IMR-90 (cell line): ENCODE measurements at regions not wholly inside any gene's neighbourhood (a gene's known extent, or its start where the extent isn't known, plus 50 kb on each side); places are given as distances from the start of the nearest gene placed in this dataset.

Source experiments
- BHLHE40 ChIP-seq: fragments of 150-350 bp; IDR thresholded peaks from 2 replicates; pipeline ENCODE4 v1.6.1; 2016; ENCODE audit warnings: mild to moderate bottlenecking, low read depth, low read length
- CEBPB ChIP-seq: IDR thresholded peaks from 2 replicates; pipeline ENCODE4 v1.6.1; 2012; ENCODE audit warnings: low read depth, low read length, improper control_type of control experiment
- CHD1 ChIP-seq: IDR thresholded peaks from 2 replicates; pipeline ENCODE4 v1.6.1; 2012; ENCODE audit warnings: low read depth, low read length, improper control_type of control experiment
- FOS ChIP-seq: fragments of 150-350 bp; IDR thresholded peaks from 2 replicates; pipeline ENCODE4 v1.6.1; 2016; ENCODE audit warnings: low read depth, low read length
- MXI1 ChIP-seq: IDR thresholded peaks from 2 replicates; pipeline ENCODE4 v1.6.1; 2012; ENCODE audit warnings: low read depth, mild to moderate bottlenecking, low read length, moderate library complexity, borderline replicate concordance
- NFE2L2 ChIP-seq: fragments of 150-350 bp; IDR thresholded peaks from 2 replicates; pipeline ENCODE4 v1.6.1; 2016; ENCODE audit warnings: low read depth, mild to moderate bottlenecking, low read length
- POLR2A ChIP-seq: IDR thresholded peaks from 2 replicates; pipeline ENCODE4 v1.6.1; 2012; ENCODE audit warnings: mild to moderate bottlenecking, low read depth, low read length
- RAD21 ChIP-seq: IDR thresholded peaks from 2 replicates; pipeline ENCODE4 v1.6.1; 2012; ENCODE audit warnings: low read length, improper control_type of control experiment
- RFX5 ChIP-seq: IDR thresholded peaks from 2 replicates; pipeline ENCODE4 v1.8.0; 2012; ENCODE audit warnings: low read depth, mild to moderate bottlenecking, low read length, moderate library complexity
- SMC3 ChIP-seq: fragments of 150-350 bp; IDR thresholded peaks from 2 replicates; pipeline ENCODE4 v1.6.1; 2016; ENCODE audit warnings: low read depth, mild to moderate bottlenecking, antibody characterized with exemption, low read length, moderate library complexity
- TF ChIP-seq, protein P1 (sequence below): conservative IDR thresholded peaks from 2 replicates; pipeline ENCODE4 v1.5.1; 2012; ENCODE audit warnings: mild to moderate bottlenecking, low read depth, low read length, improper control_type of control experiment
- TF ChIP-seq, protein P2 (sequence below): fragments of 150-350 bp; IDR thresholded peaks from 2 replicates; pipeline ENCODE4 v1.6.1; 2016; ENCODE audit warnings: low read depth, mild to moderate bottlenecking, low read length, moderate library complexity, borderline replicate concordance
- TF ChIP-seq, protein P3 (sequence below): fragments of 150-350 bp; IDR thresholded peaks from 2 replicates; pipeline ENCODE4 v1.6.1; 2017; ENCODE audit warnings: mild to moderate bottlenecking, antibody characterized with exemption, low read length, low read depth

DNA sequence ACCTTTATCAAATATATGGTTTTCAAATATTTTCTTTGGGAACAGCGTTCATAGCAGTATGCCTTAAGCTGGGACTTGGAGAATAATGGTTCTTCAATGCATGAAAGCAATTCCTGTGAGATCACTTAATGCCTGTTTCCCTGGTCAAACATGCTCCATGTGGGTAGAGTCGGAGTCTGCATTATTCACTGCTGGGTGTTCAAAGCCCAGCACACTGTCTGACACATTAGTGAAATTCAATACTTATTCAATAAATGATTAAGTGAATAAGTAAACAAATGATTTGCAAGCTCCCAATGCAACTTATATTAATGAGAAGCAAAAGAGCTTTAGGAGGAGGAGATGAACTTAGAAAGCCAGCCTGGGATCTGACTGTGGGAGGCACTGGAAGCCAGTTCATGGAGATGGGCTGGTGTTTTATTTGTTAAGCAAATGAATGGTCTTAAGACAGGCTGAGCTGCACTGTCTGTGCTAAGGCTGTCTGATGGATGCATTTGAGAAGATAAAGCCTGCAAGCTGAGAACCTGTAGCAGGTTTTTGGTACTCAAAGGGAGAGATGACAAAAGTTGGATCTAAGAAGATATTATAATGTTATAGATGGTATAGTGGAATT lies 490.8 kb downstream of the MCTP2 start:
- TF ChIP-seq, protein P1, sequence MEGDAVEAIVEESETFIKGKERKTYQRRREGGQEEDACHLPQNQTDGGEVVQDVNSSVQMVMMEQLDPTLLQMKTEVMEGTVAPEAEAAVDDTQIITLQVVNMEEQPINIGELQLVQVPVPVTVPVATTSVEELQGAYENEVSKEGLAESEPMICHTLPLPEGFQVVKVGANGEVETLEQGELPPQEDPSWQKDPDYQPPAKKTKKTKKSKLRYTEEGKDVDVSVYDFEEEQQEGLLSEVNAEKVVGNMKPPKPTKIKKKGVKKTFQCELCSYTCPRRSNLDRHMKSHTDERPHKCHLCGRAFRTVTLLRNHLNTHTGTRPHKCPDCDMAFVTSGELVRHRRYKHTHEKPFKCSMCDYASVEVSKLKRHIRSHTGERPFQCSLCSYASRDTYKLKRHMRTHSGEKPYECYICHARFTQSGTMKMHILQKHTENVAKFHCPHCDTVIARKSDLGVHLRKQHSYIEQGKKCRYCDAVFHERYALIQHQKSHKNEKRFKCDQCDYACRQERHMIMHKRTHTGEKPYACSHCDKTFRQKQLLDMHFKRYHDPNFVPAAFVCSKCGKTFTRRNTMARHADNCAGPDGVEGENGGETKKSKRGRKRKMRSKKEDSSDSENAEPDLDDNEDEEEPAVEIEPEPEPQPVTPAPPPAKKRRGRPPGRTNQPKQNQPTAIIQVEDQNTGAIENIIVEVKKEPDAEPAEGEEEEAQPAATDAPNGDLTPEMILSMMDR, result no peak
- TF ChIP-seq POLR2A (no peak), RAD21 (no peak), MXI1 (no peak), RFX5 (no peak), SMC3 (no peak), NFE2L2 (no peak), BHLHE40 (no peak), CHD1 (no peak), CEBPB (no peak), FOS (no peak)
- TF ChIP-seq, protein P2, sequence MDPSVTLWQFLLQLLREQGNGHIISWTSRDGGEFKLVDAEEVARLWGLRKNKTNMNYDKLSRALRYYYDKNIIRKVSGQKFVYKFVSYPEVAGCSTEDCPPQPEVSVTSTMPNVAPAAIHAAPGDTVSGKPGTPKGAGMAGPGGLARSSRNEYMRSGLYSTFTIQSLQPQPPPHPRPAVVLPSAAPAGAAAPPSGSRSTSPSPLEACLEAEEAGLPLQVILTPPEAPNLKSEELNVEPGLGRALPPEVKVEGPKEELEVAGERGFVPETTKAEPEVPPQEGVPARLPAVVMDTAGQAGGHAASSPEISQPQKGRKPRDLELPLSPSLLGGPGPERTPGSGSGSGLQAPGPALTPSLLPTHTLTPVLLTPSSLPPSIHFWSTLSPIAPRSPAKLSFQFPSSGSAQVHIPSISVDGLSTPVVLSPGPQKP, result no peak
- TF ChIP-seq, protein P3, sequence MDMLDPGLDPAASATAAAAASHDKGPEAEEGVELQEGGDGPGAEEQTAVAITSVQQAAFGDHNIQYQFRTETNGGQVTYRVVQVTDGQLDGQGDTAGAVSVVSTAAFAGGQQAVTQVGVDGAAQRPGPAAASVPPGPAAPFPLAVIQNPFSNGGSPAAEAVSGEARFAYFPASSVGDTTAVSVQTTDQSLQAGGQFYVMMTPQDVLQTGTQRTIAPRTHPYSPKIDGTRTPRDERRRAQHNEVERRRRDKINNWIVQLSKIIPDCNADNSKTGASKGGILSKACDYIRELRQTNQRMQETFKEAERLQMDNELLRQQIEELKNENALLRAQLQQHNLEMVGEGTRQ, result no peak
